Fibroblast of mammary gland (primary cell): ENCODE measurements at regions not wholly inside any gene's neighbourhood (a gene's known extent, or its start where the extent isn't known, plus 50 kb on each side); places are given as distances from the start of the nearest gene placed in this dataset.

Source experiments
- DNase-seq: peaks from one replicate; pipeline ENCODE4 v3.0.0-alpha.2; 2010; ENCODE audit warnings: low read depth
- H3K4me3 ChIP-seq: 2 replicates; pipeline ENCODE4 v1.5.1; 2011; ENCODE audit warnings: low read depth, mild to moderate bottlenecking, low read length, moderate library complexity; ENCODE audit not compliant: control insufficient read depth
- TF ChIP-seq, protein P1 (sequence below): conservative IDR thresholded peaks from 2 replicates; pipeline ENCODE4 v1.5.1; 2011; ENCODE audit warnings: low read depth, low read length, inconsistent platforms; ENCODE audit not compliant: control insufficient read depth, insufficient read depth

- no peak overlapping the region for H3K4me3 ChIP-seq
- no peak for DNase-seq
- TF ChIP-seq, protein P1, sequence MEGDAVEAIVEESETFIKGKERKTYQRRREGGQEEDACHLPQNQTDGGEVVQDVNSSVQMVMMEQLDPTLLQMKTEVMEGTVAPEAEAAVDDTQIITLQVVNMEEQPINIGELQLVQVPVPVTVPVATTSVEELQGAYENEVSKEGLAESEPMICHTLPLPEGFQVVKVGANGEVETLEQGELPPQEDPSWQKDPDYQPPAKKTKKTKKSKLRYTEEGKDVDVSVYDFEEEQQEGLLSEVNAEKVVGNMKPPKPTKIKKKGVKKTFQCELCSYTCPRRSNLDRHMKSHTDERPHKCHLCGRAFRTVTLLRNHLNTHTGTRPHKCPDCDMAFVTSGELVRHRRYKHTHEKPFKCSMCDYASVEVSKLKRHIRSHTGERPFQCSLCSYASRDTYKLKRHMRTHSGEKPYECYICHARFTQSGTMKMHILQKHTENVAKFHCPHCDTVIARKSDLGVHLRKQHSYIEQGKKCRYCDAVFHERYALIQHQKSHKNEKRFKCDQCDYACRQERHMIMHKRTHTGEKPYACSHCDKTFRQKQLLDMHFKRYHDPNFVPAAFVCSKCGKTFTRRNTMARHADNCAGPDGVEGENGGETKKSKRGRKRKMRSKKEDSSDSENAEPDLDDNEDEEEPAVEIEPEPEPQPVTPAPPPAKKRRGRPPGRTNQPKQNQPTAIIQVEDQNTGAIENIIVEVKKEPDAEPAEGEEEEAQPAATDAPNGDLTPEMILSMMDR = no peak
Measured at GRCh38 chr13:111883571-111884343, 183.2 kb upstream of the SOX1 start.

DNA sequence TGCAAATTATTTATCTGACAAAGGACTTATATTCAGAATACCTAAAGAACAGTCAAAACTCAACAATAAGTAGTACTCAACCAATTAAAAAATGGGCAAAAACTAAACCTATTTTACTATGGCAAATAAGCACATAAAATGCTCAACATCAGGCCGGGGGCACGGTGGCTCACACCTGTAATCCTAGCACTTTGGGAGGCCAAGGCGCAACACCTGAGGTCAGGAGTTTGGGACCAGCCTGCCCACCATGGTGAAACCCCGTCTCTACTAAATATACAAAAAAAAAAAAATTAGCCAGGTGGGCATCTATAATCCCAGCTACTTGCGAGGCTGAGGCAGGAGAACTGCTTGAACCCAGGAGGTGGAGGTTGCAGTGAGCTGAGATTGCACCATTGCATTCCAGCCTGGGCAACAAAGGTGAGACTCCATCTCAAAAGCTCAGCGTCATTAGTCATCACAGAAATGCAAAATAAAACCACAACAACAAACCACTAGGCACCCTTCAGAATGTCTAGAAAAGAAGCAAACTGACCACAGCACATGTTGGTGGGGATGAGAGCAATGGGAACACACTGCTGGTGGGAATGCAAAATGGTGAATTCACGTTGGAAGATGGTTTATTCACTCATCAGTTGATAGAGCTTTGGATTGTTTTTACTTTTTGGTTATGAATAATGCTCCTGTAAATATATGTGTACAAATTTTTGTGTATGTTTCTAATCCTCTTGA, 180.6 kb upstream of the SOX1 start:
- no peak for DNase-seq
- TF ChIP-seq, protein P1 = no peak
- no peak overlapping the region for H3K4me3 ChIP-seq

DNA sequence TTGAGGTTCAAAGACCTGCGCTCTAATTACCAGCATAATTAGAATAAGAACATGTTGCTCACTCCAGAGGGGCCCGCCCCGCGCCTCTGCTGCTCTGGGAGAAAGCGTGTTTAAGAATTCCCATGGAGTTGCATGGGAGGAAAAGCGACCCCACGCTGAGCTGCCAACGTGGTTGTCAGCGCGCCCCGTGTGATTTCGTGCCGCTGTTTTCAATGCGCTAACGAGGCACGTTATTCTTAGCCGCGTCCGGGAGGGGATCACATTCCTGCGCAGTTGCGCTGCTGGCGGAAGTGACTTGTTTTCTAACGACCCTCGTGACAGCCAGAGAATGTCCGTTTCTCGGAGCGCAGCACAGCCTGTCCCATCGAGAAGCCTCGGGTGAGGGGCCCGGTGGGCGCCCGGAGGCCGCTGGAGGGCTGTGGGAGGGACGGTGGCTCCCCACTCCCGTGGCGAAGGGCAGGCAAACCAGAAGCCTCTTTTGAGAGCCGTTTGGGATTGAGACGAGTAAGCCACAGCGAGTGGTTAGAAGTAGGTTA, 173.8 kb upstream of the SOX1 start:
- TF ChIP-seq, protein P1 = no peak
- no peak for DNase-seq
- no peak overlapping the region for H3K4me3 ChIP-seq

- TF ChIP-seq, protein P1 = no peak
- H3K4me3 ChIP-seq = no peak overlapping the region
- no peak for DNase-seq
Measured at GRCh38 chr13:111893607-111894443, 173.1 kb upstream of the SOX1 start.

- TF ChIP-seq, protein P1 = no peak
- H3K4me3 ChIP-seq = no peak overlapping the region
Measured at GRCh38 chr13:111895896-111896821, 170.8 kb upstream of the SOX1 start.

More at GRCh38 chr13:111895896-111896821, 170.8 kb upstream of the SOX1 start:
- DNase-seq = no peak
